Keratinocyte (primary cell): ENCODE measurements at regions not wholly inside any gene's neighbourhood (a gene's known extent, or its start where the extent isn't known, plus 50 kb on each side); places are given as distances from the start of the nearest gene placed in this dataset.

Experiments
- DNase-seq: peaks from one replicate; pipeline ENCODE4 v3.0.0-alpha.2; 2011; ENCODE audit warnings: low read depth, missing footprints, low spot score
- FAIRE-seq: peaks from 2 replicates; lab custom pipeline; 2011; peaks lifted over from hg19 to GRCh38; lab: Jason Lieb, UNC
- H2AFZ ChIP-seq: 2 replicates; pipeline ENCODE4 v1.6.0; 2012; ENCODE audit warnings: low read length, control low read depth, inconsistent platforms; ENCODE audit not compliant: control insufficient read depth
- H3K27ac ChIP-seq: 2 replicates; pipeline ENCODE4 v1.5.1; 2011; ENCODE audit warnings: low read length; ENCODE audit not compliant: control insufficient read depth, insufficient read depth
- H3K27me3 ChIP-seq: 3 replicates; pipeline ENCODE4 v1.6.0; 2011; ENCODE audit warnings: low read length; ENCODE audit not compliant: control insufficient read depth, insufficient read depth; ENCODE audit errors: extremely low read depth
- H3K36me3 ChIP-seq, 2 experiments: 2 replicates in 1 of 2; 3 replicates in 1 of 2; pipeline ENCODE4 v1.5.1; 2011; ENCODE audit warnings: low read length in 2 of 2, mild to moderate bottlenecking in 1 of 2; ENCODE audit not compliant: control insufficient read depth in 2 of 2, insufficient read depth in 2 of 2; ENCODE audit errors: extremely low read depth in 1 of 2
- H3K4me1 ChIP-seq: 3 replicates; pipeline ENCODE4 v1.5.1; 2011; ENCODE audit warnings: low read length; ENCODE audit not compliant: control insufficient read depth, insufficient read depth; ENCODE audit errors: extremely low read depth
- H3K4me2 ChIP-seq: 3 replicates; pipeline ENCODE4 v1.6.0; 2011; ENCODE audit warnings: low read depth, low read length; ENCODE audit not compliant: control insufficient read depth, insufficient read depth; ENCODE audit errors: extremely low read depth
- H3K4me3 ChIP-seq, 3 experiments: fragments of 200-600 bp in 1 of 3; sonication (generic) in 1 of 3; 2 replicates in 2 of 3; 3 replicates in 1 of 3; pipeline ENCODE4 v1.5.1; 2011 to 2016; ENCODE audit warnings: low read length in 3 of 3, mild to moderate bottlenecking in 3 of 3, control low read depth in 2 of 3, inconsistent platforms in 1 of 3, low read depth in 1 of 3, mixed read lengths in 1 of 3, mixed run types in 1 of 3, moderate library complexity in 1 of 3; ENCODE audit not compliant: control insufficient read depth in 2 of 3, insufficient read depth in 2 of 3; ENCODE audit errors: extremely low read depth in 1 of 3
- H3K79me2 ChIP-seq: 2 replicates; pipeline ENCODE4 v1.6.0; 2012; ENCODE audit warnings: low read length; ENCODE audit not compliant: control insufficient read depth, insufficient read depth
- H3K9ac ChIP-seq: 3 replicates; pipeline ENCODE4 v1.6.0; 2011; ENCODE audit warnings: low read length; ENCODE audit not compliant: control insufficient read depth, insufficient read depth; ENCODE audit errors: extremely low read depth
- H3K9me1 ChIP-seq: 3 replicates; pipeline ENCODE4 v1.6.0; 2011; ENCODE audit warnings: low read length; ENCODE audit not compliant: control insufficient read depth, insufficient read depth; ENCODE audit errors: extremely low read depth
- H3K9me3 ChIP-seq: 2 replicates; pipeline ENCODE4 v1.5.1; 2012; ENCODE audit warnings: low read depth, low read length; ENCODE audit not compliant: control insufficient read depth
- H4K20me1 ChIP-seq: 3 replicates; pipeline ENCODE4 v1.6.0; 2011; ENCODE audit warnings: low read length; ENCODE audit not compliant: control insufficient read depth, insufficient read depth; ENCODE audit errors: extremely low read depth
- CTCF ChIP-seq, 3 experiments: IDR thresholded peaks in 1 of 3; conservative IDR thresholded peaks in 1 of 3; optimal IDR thresholded peaks in 1 of 3; 2 replicates in 2 of 3; 3 replicates in 1 of 3; pipeline versions ENCODE3 to v1.5.1; 2011; ENCODE audit warnings: low read length in 3 of 3, mild to moderate bottlenecking in 3 of 3, moderate library complexity in 2 of 3, control low read depth in 1 of 3, inconsistent platforms in 1 of 3; ENCODE audit not compliant: insufficient read depth in 2 of 3; ENCODE audit errors: extremely low read depth in 1 of 3
- EZH2 ChIP-seq: IDR thresholded peaks from one replicate; pipeline ENCODE4 v1.6.1; 2012; ENCODE audit warnings: inconsistent platforms, mild to moderate bottlenecking, low read length, moderate library complexity
- dilution Hi-C: fragments of 300-500 bp; cut with MboI; formaldehyde crosslinking; loops from one replicate; pipeline ENCODE4 v1.7.0; 2020; ENCODE audit warnings: low sequenced_read_pairs; ENCODE audit not compliant: extremely low pct_ligation_motif_present

GRCh38 chr2:145994910-145995309 lies 1475.0 kb upstream of the ZEB2 start:
- no peak for DNase-seq
- H3K27me3 ChIP-seq: no peaks in the 10 kb centered on the region
- dilution Hi-C loops: no loop called here
- no peaks in the 10 kb centered on the region for H3K36me3 ChIP-seq
- no peak overlapping the region for H2AFZ ChIP-seq
- no peaks in the 10 kb centered on the region for H3K79me2 ChIP-seq
- H3K4me2 ChIP-seq: no peak overlapping the region
- H3K9ac ChIP-seq: no peak overlapping the region
- no peak for FAIRE-seq
- H3K4me3 ChIP-seq: no peak overlapping the region
- TF ChIP-seq CTCF (optimal IDR thresholded peaks at IDR 0.05 in 1 of 3, IDR thresholded peaks at IDR 0.05 in 1 of 3, conservative IDR thresholded peaks at IDR 0.05 in 1 of 3; ENCODE audit: extremely low read depth in 1 of 3, insufficient read depth in 2 of 3, low read length in 3 of 3) (no peak), EZH2 (no peak)
- H3K9me1 ChIP-seq: no peaks in the 10 kb centered on the region
- H3K9me3 ChIP-seq: no peaks in the 10 kb centered on the region
- no peaks in the 10 kb centered on the region for H4K20me1 ChIP-seq
- H3K4me1 ChIP-seq: no peaks in the 10 kb centered on the region
- no peak overlapping the region for H3K27ac ChIP-seq

- Histone ChIP-seq H3K9ac (no peak overlapping the region), H3K27ac (no peak overlapping the region), H3K4me2 (no peak overlapping the region), H3K27me3 (no peaks in the 10 kb centered on the region), H2AFZ (no peak overlapping the region), H3K9me1 (no peaks in the 10 kb centered on the region), H4K20me1 (no peaks in the 10 kb centered on the region), H3K79me2 (no peaks in the 10 kb centered on the region), H3K9me3 (no peaks in the 10 kb centered on the region), H3K36me3 (no peaks in the 10 kb centered on the region), H3K4me1 (no peaks in the 10 kb centered on the region), H3K4me3 (no peak overlapping the region)
- TF ChIP-seq CTCF (optimal IDR thresholded peaks at IDR 0.05 in 1 of 3, IDR thresholded peaks at IDR 0.05 in 1 of 3, conservative IDR thresholded peaks at IDR 0.05 in 1 of 3; ENCODE audit: extremely low read depth in 1 of 3, insufficient read depth in 2 of 3, low read length in 3 of 3): no peak
- no peak for TF ChIP-seq EZH2
- FAIRE-seq (no peak), DNase-seq (no peak)
- dilution Hi-C loops: no loop called here
These were observed 1472.7 kb upstream of the ZEB2 start for GRCh38 chr2:145992572-145992971.
